ENCODE measurements at regions not wholly inside any gene's neighbourhood (a gene's known extent, or its start where the extent isn't known, plus 50 kb on each side); places are given as distances from the start of the nearest gene placed in this dataset.

GRCh38 chr1:14404862-14405301 is 193.6 kb upstream of the KAZN start:
- H3K9me3 ChIP-seq (replicated peaks in 1 of 2; ENCODE audit: control insufficient read depth in 1 of 2, insufficient read depth in 1 of 2, low read length in 2 of 2): no peaks in the 10 kb centered on the region
- H3K9ac ChIP-seq (ENCODE audit: insufficient read depth, low read length, poor library complexity, severe bottlenecking): no peak overlapping the region
- H3K27me3 Mint-ChIP-seq (ENCODE audit: low read depth in 3 of 3): peaks cover 0 to 4% (median 1%) of the 10 kb centered on the region in 3 donors
- H3K4me3 ChIP-seq (replicated peaks in 1 of 3; ENCODE audit: low read depth in 2 of 3, low read length in 3 of 3): no peak overlapping the region
- no peak overlapping the region for H3K4me3 Mint-ChIP-seq
- no peaks in the 10 kb centered on the region for H3K79me2 ChIP-seq (ENCODE audit: insufficient read depth, low read length)
- no peaks in the 10 kb centered on the region for H4K20me1 ChIP-seq (ENCODE audit: insufficient read depth, low read length)
- 60% methylated on average over 1 of the region's 1 CpG for WGBS (ENCODE audit: insufficient coverage)
- no peak overlapping the region for H3K27ac Mint-ChIP-seq
- no peak overlapping the region for H2AFZ ChIP-seq (ENCODE audit: insufficient read depth, low read depth, low read length, poor library complexity, severe bottlenecking)
- no peaks in the 10 kb centered on the region for H3K36me3 Mint-ChIP-seq
- no peaks in the 10 kb centered on the region for H3K9me3 Mint-ChIP-seq
- intact Hi-C loops (cut with micrococcal nuclease): no loop called here
- no peaks in the 10 kb centered on the region for H3K36me3 ChIP-seq (replicated peaks in 1 of 2; ENCODE audit: control insufficient read depth in 1 of 2, insufficient read depth in 2 of 2, low read length in 2 of 2)
- DNase-seq: no peak
- no peaks in the 10 kb centered on the region for H3K27me3 ChIP-seq (ENCODE audit: control insufficient read depth in 2 of 2, insufficient read depth in 2 of 2, low read length in 2 of 2)
- H3K27ac ChIP-seq (ENCODE audit: low read depth in 1 of 2, low read length in 2 of 2): no peak overlapping the region
- no peaks in the 10 kb centered on the region for H3K4me1 Mint-ChIP-seq
- no peak for TF ChIP-seq CTCF (IDR thresholded peaks at IDR 0.05)
- no peak overlapping the region for H3K4me2 ChIP-seq (replicated peaks; ENCODE audit: extremely low read depth, low read length, poor library complexity, severe bottlenecking)
- no peaks in the 10 kb centered on the region for H3K4me1 ChIP-seq (ENCODE audit: control insufficient read depth in 1 of 2, insufficient read depth in 2 of 2, low read length in 2 of 2)

DNA sequence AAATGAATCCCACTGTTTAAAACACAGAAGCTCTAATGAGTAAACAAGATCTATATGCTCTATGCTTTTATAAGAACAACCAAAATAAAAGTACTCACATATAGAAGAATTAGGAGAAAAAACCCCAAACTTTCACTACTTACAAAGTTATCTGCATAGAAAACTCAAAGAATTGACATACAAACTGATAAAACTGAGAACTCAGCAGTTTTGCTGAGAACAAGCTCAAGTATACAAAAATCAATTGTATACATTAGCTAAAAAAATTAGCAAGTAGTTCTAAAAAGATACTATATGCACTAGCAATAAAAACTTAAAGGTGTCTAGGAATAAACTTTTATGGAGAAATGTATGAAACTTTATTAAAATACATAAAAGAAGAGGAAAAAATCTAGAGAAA is 186.2 kb upstream of the KAZN start:
- intact Hi-C loops (cut with micrococcal nuclease): no loop called here
- Mint-ChIP-seq H3K27ac (no peak overlapping the region), H3K4me3 (no peak overlapping the region), H3K4me1 (no peaks in the 10 kb centered on the region), H3K27me3 (ENCODE audit: low read depth in 3 of 3) (peaks cover 3 to 9% (median 4%) of the 10 kb centered on the region in 3 donors), H3K9me3 (no peaks in the 10 kb centered on the region), H3K36me3 (no peaks in the 10 kb centered on the region)
- no peaks in the 10 kb centered on the region for H3K27me3 ChIP-seq (ENCODE audit: control insufficient read depth in 2 of 2, insufficient read depth in 2 of 2, low read length in 2 of 2)
- no peak for TF ChIP-seq CTCF (IDR thresholded peaks at IDR 0.05)
- no peak overlapping the region for H3K4me2 ChIP-seq (replicated peaks; ENCODE audit: extremely low read depth, low read length, poor library complexity, severe bottlenecking)
- H4K20me1 ChIP-seq (ENCODE audit: insufficient read depth, low read length): no peaks in the 10 kb centered on the region
- no peaks in the 10 kb centered on the region for H3K4me1 ChIP-seq (ENCODE audit: control insufficient read depth in 1 of 2, insufficient read depth in 2 of 2, low read length in 2 of 2)
- no peak for DNase-seq
- no peak overlapping the region for H2AFZ ChIP-seq (ENCODE audit: insufficient read depth, low read depth, low read length, poor library complexity, severe bottlenecking)
- no peak overlapping the region for H3K27ac ChIP-seq (ENCODE audit: low read depth in 1 of 2, low read length in 2 of 2)
- H3K36me3 ChIP-seq (replicated peaks in 1 of 2; ENCODE audit: control insufficient read depth in 1 of 2, insufficient read depth in 2 of 2, low read length in 2 of 2): no peaks in the 10 kb centered on the region
- H3K79me2 ChIP-seq (ENCODE audit: insufficient read depth, low read length): no peaks in the 10 kb centered on the region
- no peak overlapping the region for H3K4me3 ChIP-seq (replicated peaks in 1 of 3; ENCODE audit: low read depth in 2 of 3, low read length in 3 of 3)
- no peak overlapping the region for H3K9ac ChIP-seq (ENCODE audit: insufficient read depth, low read length, poor library complexity, severe bottlenecking)
- H3K9me3 ChIP-seq (replicated peaks in 1 of 2; ENCODE audit: control insufficient read depth in 1 of 2, insufficient read depth in 1 of 2, low read length in 2 of 2): no peaks in the 10 kb centered on the region
